ENCODE measurements at regions not wholly inside any gene's neighbourhood (a gene's known extent, or its start where the extent isn't known, plus 50 kb on each side); places are given as distances from the start of the nearest gene placed in this dataset.

DNA sequence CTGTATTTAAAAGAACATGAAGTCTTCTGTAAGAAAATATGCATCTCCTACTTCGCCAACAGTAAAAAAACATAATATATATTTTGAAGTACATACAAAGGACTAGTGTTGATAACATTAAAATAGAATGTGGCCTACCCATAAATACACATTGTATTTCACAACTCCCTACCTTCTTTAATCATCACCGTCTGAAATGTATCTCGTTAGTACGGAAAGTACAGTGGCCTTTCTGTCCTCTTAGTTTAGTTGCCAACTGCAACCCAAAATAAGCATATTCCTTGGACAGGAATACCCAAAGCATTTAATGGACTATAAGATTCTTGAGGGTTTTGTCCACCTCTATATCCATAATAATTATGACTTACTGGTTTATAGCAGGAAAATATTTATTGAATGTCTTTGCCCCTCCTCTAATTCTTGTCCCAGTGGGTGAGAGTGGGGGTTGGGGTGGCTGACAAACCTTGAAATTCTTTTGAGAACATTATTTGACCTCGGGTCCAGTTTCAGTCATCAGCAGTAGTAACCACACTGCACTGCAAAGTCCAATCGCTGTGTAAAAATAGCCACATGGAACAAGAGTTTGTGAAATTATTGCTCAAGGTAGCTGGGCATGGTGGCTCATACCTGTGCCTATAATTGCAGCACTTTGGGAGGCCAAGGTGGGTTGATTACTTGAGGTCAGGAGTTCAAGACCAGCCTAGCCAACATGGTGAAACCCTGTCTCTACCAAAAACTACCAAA lies 474.5 kb downstream of the KLHL13 start:
- 67 to 69% methylated on average over 6 of the region's 6 CpGs for WGBS, 2 donors
- FAIRE-seq (no peak), DNase-seq (no peak), ATAC-seq (no peak)
- H3K9me3 ChIP-seq: no peaks in the 10 kb centered on the region
- peaks cover 0 to under 1% (median 0%) of the 10 kb centered on the region in 3 donors for H3K4me1 ChIP-seq
- no peaks in the 10 kb centered on the region for H3K27me3 ChIP-seq
- TF ChIP-seq, protein P1, sequence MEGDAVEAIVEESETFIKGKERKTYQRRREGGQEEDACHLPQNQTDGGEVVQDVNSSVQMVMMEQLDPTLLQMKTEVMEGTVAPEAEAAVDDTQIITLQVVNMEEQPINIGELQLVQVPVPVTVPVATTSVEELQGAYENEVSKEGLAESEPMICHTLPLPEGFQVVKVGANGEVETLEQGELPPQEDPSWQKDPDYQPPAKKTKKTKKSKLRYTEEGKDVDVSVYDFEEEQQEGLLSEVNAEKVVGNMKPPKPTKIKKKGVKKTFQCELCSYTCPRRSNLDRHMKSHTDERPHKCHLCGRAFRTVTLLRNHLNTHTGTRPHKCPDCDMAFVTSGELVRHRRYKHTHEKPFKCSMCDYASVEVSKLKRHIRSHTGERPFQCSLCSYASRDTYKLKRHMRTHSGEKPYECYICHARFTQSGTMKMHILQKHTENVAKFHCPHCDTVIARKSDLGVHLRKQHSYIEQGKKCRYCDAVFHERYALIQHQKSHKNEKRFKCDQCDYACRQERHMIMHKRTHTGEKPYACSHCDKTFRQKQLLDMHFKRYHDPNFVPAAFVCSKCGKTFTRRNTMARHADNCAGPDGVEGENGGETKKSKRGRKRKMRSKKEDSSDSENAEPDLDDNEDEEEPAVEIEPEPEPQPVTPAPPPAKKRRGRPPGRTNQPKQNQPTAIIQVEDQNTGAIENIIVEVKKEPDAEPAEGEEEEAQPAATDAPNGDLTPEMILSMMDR (IDR thresholded peaks at IDR 0.05): no peak
- intact Hi-C loops (cut with DNase I): no loop called here
- H3K36me3 ChIP-seq: no peaks in the 10 kb centered on the region
- H3K27ac ChIP-seq: no peak overlapping the region
- no peak overlapping the region for H3K4me3 ChIP-seq

DNA sequence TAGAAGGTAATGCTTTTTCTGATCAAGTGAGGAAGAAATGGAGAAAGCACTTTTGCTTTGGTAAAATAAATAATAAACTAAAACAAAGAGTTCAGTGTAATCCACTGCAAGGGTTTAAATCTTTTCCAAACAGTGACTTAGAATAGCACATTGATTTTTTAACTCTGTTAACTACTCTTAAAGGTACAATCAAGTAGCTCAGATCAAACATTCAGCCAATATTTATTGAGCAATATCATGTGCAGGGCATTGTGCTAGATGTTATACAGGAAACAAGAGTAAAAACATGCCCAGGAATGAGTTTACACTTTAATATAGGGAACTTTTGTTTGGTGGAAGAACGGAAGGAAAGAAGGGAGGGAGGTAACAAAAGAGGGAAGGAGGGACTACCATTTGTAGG lies 479.8 kb downstream of the KLHL13 start:
- TF ChIP-seq, protein P1 (IDR thresholded peaks at IDR 0.05): no peak
- Histone ChIP-seq H3K9me3 (no peaks in the 10 kb centered on the region), H3K27ac (no peak overlapping the region), H3K36me3 (no peaks in the 10 kb centered on the region), H3K4me3 (no peak overlapping the region), H3K27me3 (no peaks in the 10 kb centered on the region), H3K4me1 (peaks cover 0 to 8% (median 0%) of the 10 kb centered on the region in 3 donors)
- FAIRE-seq (no peak), DNase-seq (no peak), ATAC-seq (peak in 1 of 4 donors; percentile 64)
- intact Hi-C loops (cut with DNase I): no loop called here
- 23 to 27% methylated on average over 1 of the region's 1 CpG for WGBS, 2 donors

DNA sequence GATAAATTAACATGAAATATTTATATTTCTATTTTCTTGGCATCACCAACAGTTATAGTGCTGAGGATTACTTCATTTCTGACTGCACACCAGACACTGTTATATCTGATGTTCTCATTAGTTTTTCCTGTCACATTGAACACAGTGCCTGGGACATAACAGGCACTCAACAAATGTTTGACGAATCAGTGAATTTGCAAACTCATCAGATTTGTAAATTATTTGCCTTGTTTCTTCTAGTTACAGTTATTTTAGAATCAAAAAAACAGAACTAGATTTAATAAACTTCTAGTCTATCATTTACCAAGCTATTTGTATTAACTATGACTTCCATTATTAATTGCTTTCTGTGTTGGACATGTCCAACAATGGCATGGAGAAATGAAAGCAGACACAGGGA lies 483.3 kb downstream of the KLHL13 start:
- DNase-seq: no peak
- Histone ChIP-seq H3K4me1 (peaks cover 0 to 8% (median 0%) of the 10 kb centered on the region in 3 donors), H3K9me3 (no peaks in the 10 kb centered on the region), H3K27me3 (no peaks in the 10 kb centered on the region), H3K27ac (no peak overlapping the region), H3K36me3 (no peaks in the 10 kb centered on the region), H3K4me3 (no peak overlapping the region)
- peak; percentile 56 for FAIRE-seq
- 54 to 59% methylated on average over 1 of the region's 1 CpG for whole genome bisulfite sequencing, 2 donors
- intact Hi-C loops (cut with DNase I): no loop called here
- no peak for ATAC-seq
- TF ChIP-seq, protein P1 (IDR thresholded peaks at IDR 0.05): no peak

DNA sequence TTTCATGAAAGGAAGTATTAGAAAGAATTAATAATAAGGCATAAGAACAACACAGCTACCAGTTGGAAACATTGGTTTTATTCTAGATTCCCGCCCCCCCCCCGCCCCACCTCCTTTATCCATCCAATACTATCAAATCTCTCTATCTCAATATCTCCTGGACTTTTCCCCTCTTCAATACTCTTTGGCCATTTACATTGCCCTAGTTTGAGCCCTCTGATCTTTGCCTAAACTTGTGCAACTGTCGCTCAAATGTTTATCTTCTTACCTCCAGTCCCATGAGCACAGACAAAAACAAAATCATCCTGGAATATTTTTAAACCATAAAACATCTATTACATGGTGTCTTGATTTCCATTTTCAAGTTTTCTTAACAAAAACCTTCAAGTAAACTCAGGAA lies 488.2 kb downstream of the KLHL13 start:
- no peak for FAIRE-seq
- no peak for ATAC-seq
- Histone ChIP-seq H3K27ac (no peak overlapping the region), H3K4me1 (no peaks in the 10 kb centered on the region), H3K9me3 (no peaks in the 10 kb centered on the region), H3K27me3 (peaks cover 0 to 4% (median 0%) of the 10 kb centered on the region in 4 donors), H3K4me3 (no peak overlapping the region), H3K36me3 (no peaks in the 10 kb centered on the region)
- TF ChIP-seq, protein P1 (IDR thresholded peaks at IDR 0.05): no peak
- WGBS, 2 donors: 63 to 96% methylated on average over 3 of the region's 3 CpGs
- DNase-seq: no peak
- intact Hi-C loops (cut with DNase I): no loop called here

GRCh38 chrX:117610806-117611205 lies 505.8 kb downstream of the KLHL13 start:
- no peak overlapping the region for H3K27ac ChIP-seq
- H3K4me1 ChIP-seq: no peaks in the 10 kb centered on the region
- intact Hi-C loops (cut with DNase I): no loop called here
- H3K27me3 ChIP-seq: no peaks in the 10 kb centered on the region
- DNase-seq (no peak), ATAC-seq (no peak), FAIRE-seq (no peak)
- TF ChIP-seq, protein P1 (IDR thresholded peaks at IDR 0.05): no peak
- WGBS, 2 donors: 40 to 43% methylated on average over 3 of the region's 3 CpGs
- no peak overlapping the region for H3K4me3 ChIP-seq
- H3K36me3 ChIP-seq: no peaks in the 10 kb centered on the region
- H3K9me3 ChIP-seq: no peaks in the 10 kb centered on the region

Data from pancreas (tissue), 10 donors.